WTC11 (cell line): ENCODE measurements at regions not wholly inside any gene's neighbourhood (a gene's known extent, or its start where the extent isn't known, plus 50 kb on each side); places are given as distances from the start of the nearest gene placed in this dataset.

Experiments
- ATAC-seq: fragments of 200-7000 bp; cut with Tn5 transposase; 2 replicates; pipeline ENCODE4 v1.10.0; 2021; ENCODE audit warnings: mild to moderate bottlenecking, moderate library complexity
- CTCF ChIA-PET: fragments of 300-600 bp; sonication (Branson Sonifier 250); formaldehyde crosslinking; loops from one replicate; lab custom pipeline; 2021; ENCODE audit warnings: antibody characterized with exemption; lab: Charles Lee
- POLR2A ChIA-PET: fragments of 350-600 bp; sonication (Branson Sonifier 250); formaldehyde crosslinking; loops from one replicate; lab custom pipeline; 2021; ENCODE audit warnings: antibody characterized with exemption; lab: Charles Lee
- DNase-seq: peaks from one replicate; pipeline ENCODE4 v3.0.0; 2021; ENCODE audit warnings: low spot score
- H3K27ac Mint-ChIP-seq: 2 replicates; pipeline ENCODE4 v1.8.0; 2021; ENCODE audit warnings: mixed read lengths
- H3K27me3 Mint-ChIP-seq: 2 replicates; pipeline ENCODE4 v1.8.0; 2021; ENCODE audit warnings: low read depth, mild to moderate bottlenecking, moderate library complexity, mixed read lengths
- H3K36me3 Mint-ChIP-seq: 2 replicates; pipeline ENCODE4 v1.8.0; 2021; ENCODE audit warnings: mixed read lengths
- H3K4me1 Mint-ChIP-seq: 2 replicates; pipeline ENCODE4 v1.8.0; 2022; ENCODE audit warnings: mixed read lengths
- H3K4me3 Mint-ChIP-seq: 2 replicates; pipeline ENCODE4 v1.8.0; 2021; ENCODE audit warnings: mild to moderate bottlenecking, moderate library complexity, mixed read lengths
- H3K9me3 Mint-ChIP-seq: 2 replicates; pipeline ENCODE4 v1.8.0; 2021; ENCODE audit warnings: mixed read lengths
- CBFB ChIP-seq: sonication (generic); formaldehyde crosslinking; IDR thresholded peaks from 2 replicates; pipeline ENCODE4 v1.8.1; 2022; ENCODE audit warnings: mild to moderate bottlenecking, low read depth, missing genetic modification reagents
- FOXJ3 ChIP-seq: sonication (generic); formaldehyde crosslinking; IDR thresholded peaks from 2 replicates; pipeline ENCODE4 v1.9.0; 2021; ENCODE audit warnings: missing genetic modification reagents, mild to moderate bottlenecking, borderline replicate concordance
- HMGA2 ChIP-seq: fragments of 250-450 bp; sonication (Bioruptor Pico); IDR thresholded peaks from 2 replicates; pipeline ENCODE4 v1.4.0; 2021; ENCODE audit warnings: mild to moderate bottlenecking, moderate library complexity
- JUN ChIP-seq: sonication (generic); formaldehyde crosslinking; IDR thresholded peaks from 2 replicates; pipeline ENCODE4 v1.8.0; 2023; ENCODE audit warnings: mild to moderate bottlenecking, missing genetic modification reagents
- MYBL2 ChIP-seq: sonication (generic); formaldehyde crosslinking; IDR thresholded peaks from 2 replicates; pipeline ENCODE4 v1.8.1; 2023; ENCODE audit warnings: mild to moderate bottlenecking, moderate library complexity, missing genetic modification reagents
- NFATC4 ChIP-seq: fragments of 250-450 bp; sonication (Bioruptor Pico); IDR thresholded peaks from 2 replicates; pipeline ENCODE4 v1.9.0; 2021; ENCODE audit warnings: mild to moderate bottlenecking
- NR2C2 ChIP-seq: sonication (generic); formaldehyde crosslinking; IDR thresholded peaks from 2 replicates; pipeline ENCODE4 v1.8.0; 2022; ENCODE audit warnings: mild to moderate bottlenecking, missing genetic modification reagents
- PRRX2 ChIP-seq: fragments of 250-450 bp; sonication (Bioruptor Pico); IDR thresholded peaks from 2 replicates; pipeline ENCODE4 v1.8.0; 2021; ENCODE audit warnings: mild to moderate bottlenecking
- ZNF317 ChIP-seq: sonication (generic); formaldehyde crosslinking; IDR thresholded peaks from 2 replicates; pipeline ENCODE4 v1.8.1; 2023; ENCODE audit warnings: low read depth, mild to moderate bottlenecking, moderate library complexity, missing genetic modification reagents, borderline replicate concordance
- ZNF396 ChIP-seq: fragments of 250-450 bp; sonication (Bioruptor Pico); IDR thresholded peaks from 2 replicates; pipeline ENCODE4 v1.8.0; 2021; ENCODE audit warnings: mild to moderate bottlenecking, moderate library complexity, borderline replicate concordance
- ZNF671 ChIP-seq: fragments of 250-450 bp; sonication (Bioruptor Pico); IDR thresholded peaks from 2 replicates; pipeline ENCODE4 v1.8.0; 2021; ENCODE audit warnings: mild to moderate bottlenecking
- TF ChIP-seq, protein P1 (sequence below): fragments of 250-450 bp; sonication (Bioruptor Pico); conservative IDR thresholded peaks from 2 replicates; pipeline ENCODE4 v1.9.0; 2021; ENCODE audit warnings: mild to moderate bottlenecking
- TF ChIP-seq, protein P2 (sequence below): sonication (generic); formaldehyde crosslinking; IDR thresholded peaks from 2 replicates; pipeline ENCODE4 v1.8.1; 2023; ENCODE audit warnings: mild to moderate bottlenecking, missing genetic modification reagents
- TF ChIP-seq, protein P3 (sequence below): sonication (generic); formaldehyde crosslinking; IDR thresholded peaks from 2 replicates; pipeline ENCODE4 v1.8.0; 2022; ENCODE audit warnings: mild to moderate bottlenecking, missing genetic modification reagents
- TF ChIP-seq, protein P4 (sequence below): fragments of 250-450 bp; sonication (Bioruptor Pico); IDR thresholded peaks from 2 replicates; pipeline ENCODE4 v1.9.0; 2021; ENCODE audit warnings: moderate library complexity, mild to moderate bottlenecking, inconsistent platforms, borderline replicate concordance
- TF ChIP-seq, protein P5 (sequence below): fragments of 200-600 bp; IDR thresholded peaks from 2 replicates; pipeline ENCODE4 v1.8.0; 2022; ENCODE audit warnings: antibody characterized with exemption
- TF ChIP-seq, protein P6 (sequence below): fragments of 250-450 bp; sonication (Bioruptor Pico); IDR thresholded peaks from 2 replicates; pipeline ENCODE4 v2.1.2; 2022; ENCODE audit warnings: mild to moderate bottlenecking, moderate library complexity
- TF ChIP-seq, protein P7 (sequence below): sonication (generic); formaldehyde crosslinking; IDR thresholded peaks from 2 replicates; pipeline ENCODE4 v1.8.1; 2022; ENCODE audit warnings: missing genetic modification reagents, borderline replicate concordance
- TF ChIP-seq, protein P8 (sequence below): sonication (generic); formaldehyde crosslinking; IDR thresholded peaks from 2 replicates; pipeline ENCODE4 v1.8.1; 2023; ENCODE audit warnings: mild to moderate bottlenecking, missing genetic modification reagents, moderate library complexity

DNA sequence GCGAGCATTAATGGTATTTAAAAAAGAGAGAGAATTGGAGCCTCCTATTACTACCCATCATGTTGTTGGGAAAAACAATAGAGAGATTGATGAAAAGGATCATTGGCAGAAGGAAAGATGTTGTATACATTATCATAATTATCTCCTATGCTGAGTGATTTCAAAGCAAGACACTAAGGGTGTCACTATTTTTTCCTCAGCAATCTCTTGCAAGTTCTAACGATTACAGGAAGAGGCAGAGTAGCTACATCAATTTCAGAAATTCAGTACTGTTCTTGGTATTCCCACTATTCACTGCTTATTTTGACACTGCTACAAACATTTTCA, 891.2 kb downstream of the C6orf118 start (continued):
- TF ChIP-seq, protein P1, sequence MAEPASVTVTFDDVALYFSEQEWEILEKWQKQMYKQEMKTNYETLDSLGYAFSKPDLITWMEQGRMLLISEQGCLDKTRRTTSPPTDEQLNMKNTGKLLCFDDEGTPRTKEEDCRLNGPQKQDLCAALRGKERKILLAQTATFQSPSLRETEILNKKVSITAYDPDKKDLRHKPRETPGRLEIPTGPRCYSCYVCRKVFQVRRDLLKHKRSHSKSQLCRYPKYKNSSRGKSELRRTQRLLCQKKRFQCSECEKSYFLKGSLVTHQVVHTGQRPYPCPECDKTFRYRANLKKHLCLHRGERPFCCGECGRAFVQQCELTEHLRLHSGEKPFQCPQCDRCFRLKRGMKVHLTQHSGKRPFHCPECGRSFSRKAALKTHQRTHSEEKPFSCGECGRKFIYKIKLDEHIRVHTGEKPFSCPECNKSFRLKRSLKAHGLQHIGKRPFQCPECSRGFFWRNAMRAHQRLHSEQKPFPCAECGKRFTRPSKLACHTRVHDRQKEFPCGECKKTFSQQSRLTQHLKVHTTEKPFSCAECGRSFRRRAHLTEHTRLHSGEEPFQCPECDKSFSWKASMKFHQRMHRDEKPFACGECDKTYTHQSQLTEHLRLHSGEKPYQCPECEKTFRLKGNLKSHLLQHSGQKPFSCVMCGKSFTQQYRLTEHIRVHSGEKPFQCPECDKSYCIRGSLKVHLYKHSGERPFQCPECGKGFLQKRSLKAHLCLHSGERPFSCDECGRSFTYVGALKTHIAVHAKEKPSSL (CRISPR knock-in tag), result no peak
- TF ChIP-seq ZNF317 (CRISPR knock-in tag), result no peak
- TF ChIP-seq, protein P2, sequence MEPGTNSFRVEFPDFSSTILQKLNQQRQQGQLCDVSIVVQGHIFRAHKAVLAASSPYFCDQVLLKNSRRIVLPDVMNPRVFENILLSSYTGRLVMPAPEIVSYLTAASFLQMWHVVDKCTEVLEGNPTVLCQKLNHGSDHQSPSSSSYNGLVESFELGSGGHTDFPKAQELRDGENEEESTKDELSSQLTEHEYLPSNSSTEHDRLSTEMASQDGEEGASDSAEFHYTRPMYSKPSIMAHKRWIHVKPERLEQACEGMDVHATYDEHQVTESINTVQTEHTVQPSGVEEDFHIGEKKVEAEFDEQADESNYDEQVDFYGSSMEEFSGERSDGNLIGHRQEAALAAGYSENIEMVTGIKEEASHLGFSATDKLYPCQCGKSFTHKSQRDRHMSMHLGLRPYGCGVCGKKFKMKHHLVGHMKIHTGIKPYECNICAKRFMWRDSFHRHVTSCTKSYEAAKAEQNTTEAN (CRISPR knock-in tag), result no peak
- TF ChIP-seq, protein P3, sequence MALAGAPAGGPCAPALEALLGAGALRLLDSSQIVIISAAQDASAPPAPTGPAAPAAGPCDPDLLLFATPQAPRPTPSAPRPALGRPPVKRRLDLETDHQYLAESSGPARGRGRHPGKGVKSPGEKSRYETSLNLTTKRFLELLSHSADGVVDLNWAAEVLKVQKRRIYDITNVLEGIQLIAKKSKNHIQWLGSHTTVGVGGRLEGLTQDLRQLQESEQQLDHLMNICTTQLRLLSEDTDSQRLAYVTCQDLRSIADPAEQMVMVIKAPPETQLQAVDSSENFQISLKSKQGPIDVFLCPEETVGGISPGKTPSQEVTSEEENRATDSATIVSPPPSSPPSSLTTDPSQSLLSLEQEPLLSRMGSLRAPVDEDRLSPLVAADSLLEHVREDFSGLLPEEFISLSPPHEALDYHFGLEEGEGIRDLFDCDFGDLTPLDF (CRISPR knock-in tag), result no peak
- TF ChIP-seq ZNF396 (CRISPR knock-in tag), result no peak
- no peak for TF ChIP-seq PRRX2

DNA sequence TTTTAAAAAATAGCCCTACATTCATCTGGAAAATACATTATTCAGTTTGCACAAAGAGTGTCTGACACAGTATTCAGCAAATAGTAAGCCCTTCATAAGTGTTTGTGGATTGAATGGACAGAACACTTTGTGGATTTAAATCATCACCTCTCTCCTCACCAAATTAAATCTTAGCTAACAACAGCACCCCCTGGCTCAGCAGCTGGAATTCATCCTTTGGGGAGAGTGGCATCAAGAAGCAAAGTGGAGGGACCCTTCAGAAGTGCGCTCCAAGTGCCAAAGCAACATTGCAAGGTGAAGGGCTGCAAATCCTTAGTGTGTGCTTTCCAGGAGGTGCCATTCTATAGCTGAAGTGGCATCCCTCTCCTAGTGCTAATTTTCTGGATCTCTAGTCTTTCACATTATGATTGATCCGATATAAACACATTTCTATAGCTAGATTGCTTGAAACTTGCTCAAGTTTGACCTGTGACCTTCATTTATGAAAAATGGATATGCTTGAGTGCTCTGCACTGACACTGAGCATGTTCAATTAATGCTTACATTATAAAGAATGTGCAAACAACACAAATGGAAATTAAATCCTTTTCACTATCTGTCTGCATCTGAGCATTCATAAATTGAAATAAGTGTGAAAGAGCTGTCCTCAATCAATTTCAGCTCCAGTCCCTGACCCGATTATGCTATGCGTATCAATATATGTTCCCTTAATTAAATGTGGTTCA, 891.7 kb downstream of the C6orf118 start:
- Mint-ChIP-seq H3K4me1 (peaks cover 20% of the 10 kb centered on the region), H3K27me3 (peaks cover 5% of the 10 kb centered on the region; the same call in 1 of the 2 replicates), H3K4me3 (no peak overlapping the region), H3K36me3 (peaks cover 26% of the 10 kb centered on the region), H3K9me3 (peaks cover 27% of the 10 kb centered on the region), H3K27ac (no peak overlapping the region)
- POLR2A ChIA-PET, result no interaction called here
- no peak for TF ChIP-seq NFATC4 (CRISPR knock-in tag)
- TF ChIP-seq, protein P4, sequence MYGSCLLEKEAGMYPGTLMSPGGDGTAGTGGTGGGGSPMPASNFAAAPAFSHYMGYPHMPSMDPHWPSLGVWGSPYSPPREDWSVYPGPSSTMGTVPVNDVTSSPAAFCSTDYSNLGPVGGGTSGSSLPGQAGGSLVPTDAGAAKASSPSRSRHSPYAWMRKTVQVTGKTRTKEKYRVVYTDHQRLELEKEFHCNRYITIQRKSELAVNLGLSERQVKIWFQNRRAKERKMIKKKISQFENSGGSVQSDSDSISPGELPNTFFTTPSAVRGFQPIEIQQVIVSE (CRISPR knock-in tag), result no peak
- TF ChIP-seq, protein P5, sequence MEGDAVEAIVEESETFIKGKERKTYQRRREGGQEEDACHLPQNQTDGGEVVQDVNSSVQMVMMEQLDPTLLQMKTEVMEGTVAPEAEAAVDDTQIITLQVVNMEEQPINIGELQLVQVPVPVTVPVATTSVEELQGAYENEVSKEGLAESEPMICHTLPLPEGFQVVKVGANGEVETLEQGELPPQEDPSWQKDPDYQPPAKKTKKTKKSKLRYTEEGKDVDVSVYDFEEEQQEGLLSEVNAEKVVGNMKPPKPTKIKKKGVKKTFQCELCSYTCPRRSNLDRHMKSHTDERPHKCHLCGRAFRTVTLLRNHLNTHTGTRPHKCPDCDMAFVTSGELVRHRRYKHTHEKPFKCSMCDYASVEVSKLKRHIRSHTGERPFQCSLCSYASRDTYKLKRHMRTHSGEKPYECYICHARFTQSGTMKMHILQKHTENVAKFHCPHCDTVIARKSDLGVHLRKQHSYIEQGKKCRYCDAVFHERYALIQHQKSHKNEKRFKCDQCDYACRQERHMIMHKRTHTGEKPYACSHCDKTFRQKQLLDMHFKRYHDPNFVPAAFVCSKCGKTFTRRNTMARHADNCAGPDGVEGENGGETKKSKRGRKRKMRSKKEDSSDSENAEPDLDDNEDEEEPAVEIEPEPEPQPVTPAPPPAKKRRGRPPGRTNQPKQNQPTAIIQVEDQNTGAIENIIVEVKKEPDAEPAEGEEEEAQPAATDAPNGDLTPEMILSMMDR, result no peak
- TF ChIP-seq, protein P6, sequence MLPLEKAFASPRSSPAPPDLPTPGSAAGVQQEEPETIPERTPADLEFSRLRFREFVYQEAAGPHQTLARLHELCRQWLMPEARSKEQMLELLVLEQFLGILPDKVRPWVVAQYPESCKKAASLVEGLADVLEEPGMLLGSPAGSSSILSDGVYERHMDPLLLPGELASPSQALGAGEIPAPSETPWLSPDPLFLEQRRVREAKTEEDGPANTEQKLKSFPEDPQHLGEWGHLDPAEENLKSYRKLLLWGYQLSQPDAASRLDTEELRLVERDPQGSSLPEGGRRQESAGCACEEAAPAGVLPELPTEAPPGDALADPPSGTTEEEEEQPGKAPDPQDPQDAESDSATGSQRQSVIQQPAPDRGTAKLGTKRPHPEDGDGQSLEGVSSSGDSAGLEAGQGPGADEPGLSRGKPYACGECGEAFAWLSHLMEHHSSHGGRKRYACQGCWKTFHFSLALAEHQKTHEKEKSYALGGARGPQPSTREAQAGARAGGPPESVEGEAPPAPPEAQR, result no peak
- peak; percentile 18 for DNase-seq
- CTCF ChIA-PET, result interaction anchor here (0.6 to 1.2 kb wide), 4 partner anchors 18 to 308 kb away, joined by 3 to 5 read pairs (median 3); no protein-coding TSS in a partner anchor
- ATAC-seq, result peak; percentile 81

DNA sequence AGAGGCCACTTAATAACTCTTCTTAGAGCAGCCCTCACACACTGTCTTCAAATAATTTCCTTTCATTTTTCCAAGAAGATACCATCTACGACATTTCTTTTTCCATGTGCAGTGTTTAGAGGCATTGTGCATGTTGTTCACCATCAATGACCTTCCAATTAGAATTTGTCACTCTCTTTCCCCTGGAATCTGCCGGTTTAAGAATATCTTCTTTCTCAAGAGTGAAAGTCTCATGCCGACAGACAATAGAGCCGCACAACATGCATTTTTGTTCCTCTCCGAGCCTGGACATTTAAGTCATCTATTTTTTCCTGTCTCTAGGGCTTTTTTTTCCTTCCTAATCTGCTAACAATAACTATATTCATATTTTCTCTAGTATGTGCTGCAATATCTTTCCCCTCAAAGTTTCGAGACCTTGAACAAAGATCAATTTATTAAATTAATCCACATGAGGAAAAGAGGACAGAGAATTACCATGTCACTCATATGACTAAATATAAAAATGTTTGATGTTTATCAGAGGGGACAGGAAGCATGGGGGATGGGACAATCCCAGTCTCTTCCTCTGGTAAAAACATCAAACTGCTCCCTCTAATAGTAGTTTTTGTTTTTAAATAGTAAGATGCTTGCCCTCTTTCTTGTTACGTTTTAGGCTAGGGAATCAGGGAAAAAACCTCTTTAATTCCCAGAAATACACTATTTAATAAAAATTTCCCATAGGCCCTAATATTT, 893.4 kb downstream of the C6orf118 start:
- Mint-ChIP-seq H3K4me1 (peaks cover 23% of the 10 kb centered on the region), H3K36me3 (peaks cover 9% of the 10 kb centered on the region), H3K27ac (no peak overlapping the region), H3K4me3 (no peak overlapping the region), H3K27me3 (no peaks in the 10 kb centered on the region), H3K9me3 (peaks cover 10% of the 10 kb centered on the region)
- ATAC-seq (no peak), DNase-seq (no peak)
- POLR2A ChIA-PET, result no interaction called here
- CTCF ChIA-PET, result no interaction called here
- TF ChIP-seq CBFB (CRISPR knock-in tag) (no peak), NR2C2 (CRISPR knock-in tag) (no peak), JUN (CRISPR knock-in tag) (no peak), ZNF671 (CRISPR knock-in tag) (no peak), HMGA2 (no peak), FOXJ3 (CRISPR knock-in tag) (no peak), MYBL2 (CRISPR knock-in tag) (no peak)
- TF ChIP-seq, protein P7, sequence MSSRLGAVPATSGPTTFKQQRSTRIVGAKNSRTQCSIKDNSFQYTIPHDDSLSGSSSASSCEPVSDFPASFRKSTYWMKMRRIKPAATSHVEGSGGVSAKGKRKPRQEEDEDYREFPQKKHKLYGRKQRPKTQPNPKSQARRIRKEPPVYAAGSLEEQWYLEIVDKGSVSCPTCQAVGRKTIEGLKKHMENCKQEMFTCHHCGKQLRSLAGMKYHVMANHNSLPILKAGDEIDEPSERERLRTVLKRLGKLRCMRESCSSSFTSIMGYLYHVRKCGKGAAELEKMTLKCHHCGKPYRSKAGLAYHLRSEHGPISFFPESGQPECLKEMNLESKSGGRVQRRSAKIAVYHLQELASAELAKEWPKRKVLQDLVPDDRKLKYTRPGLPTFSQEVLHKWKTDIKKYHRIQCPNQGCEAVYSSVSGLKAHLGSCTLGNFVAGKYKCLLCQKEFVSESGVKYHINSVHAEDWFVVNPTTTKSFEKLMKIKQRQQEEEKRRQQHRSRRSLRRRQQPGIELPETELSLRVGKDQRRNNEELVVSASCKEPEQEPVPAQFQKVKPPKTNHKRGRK (CRISPR knock-in tag), result no peak
- TF ChIP-seq, protein P8, sequence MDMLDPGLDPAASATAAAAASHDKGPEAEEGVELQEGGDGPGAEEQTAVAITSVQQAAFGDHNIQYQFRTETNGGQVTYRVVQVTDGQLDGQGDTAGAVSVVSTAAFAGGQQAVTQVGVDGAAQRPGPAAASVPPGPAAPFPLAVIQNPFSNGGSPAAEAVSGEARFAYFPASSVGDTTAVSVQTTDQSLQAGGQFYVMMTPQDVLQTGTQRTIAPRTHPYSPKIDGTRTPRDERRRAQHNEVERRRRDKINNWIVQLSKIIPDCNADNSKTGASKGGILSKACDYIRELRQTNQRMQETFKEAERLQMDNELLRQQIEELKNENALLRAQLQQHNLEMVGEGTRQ (CRISPR knock-in tag), result no peak
- TF ChIP-seq, protein P2 (CRISPR knock-in tag), result no peak
